Ascending aorta (tissue), 2 donors: ENCODE measurements at regions not wholly inside any gene's neighbourhood (a gene's known extent, or its start where the extent isn't known, plus 50 kb on each side); places are given as distances from the start of the nearest gene placed in this dataset.

Source experiments
- DNase-seq, 2 donors: peaks; one replicate each; pipeline ENCODE4 v3.0.0-alpha.2; 2019; ENCODE audit warnings: low spot score in 2 of 2
- H3K27ac ChIP-seq, 2 donors: fragments of 200-600 bp; sonication (generic); one replicate each; pipeline ENCODE4 v1.5.1; 2016 to 2017; ENCODE audit warnings: mild to moderate bottlenecking in 1 of 2
- H3K27me3 ChIP-seq: fragments of 200-600 bp; sonication (generic); one replicate; pipeline ENCODE4 v1.5.1; 2017
- H3K36me3 ChIP-seq, 2 donors: fragments of 200-600 bp; sonication (generic); one replicate each; pipeline ENCODE4 v1.5.1; 2016
- H3K4me1 ChIP-seq, 2 donors: fragments of 200-600 bp; sonication (generic); one replicate each; pipeline ENCODE4 v1.5.1; 2016 to 2017; ENCODE audit warnings: mild to moderate bottlenecking in 1 of 2
- H3K4me3 ChIP-seq, 2 donors: fragments of 200-600 bp; sonication (generic); one replicate each; pipeline ENCODE4 v1.5.1; 2016 to 2017; ENCODE audit warnings: mild to moderate bottlenecking in 1 of 2
- H3K9me3 ChIP-seq, 2 donors: fragments of 200-600 bp; sonication (generic); one replicate each; pipeline ENCODE4 v1.5.1; 2016
- CTCF ChIP-seq, 3 experiments: fragments of 200-600 bp in 2 of 3; fragments of 450-650 bp in 1 of 3; sonication (generic) in 2 of 3; IDR thresholded peaks; one replicate each; pipeline ENCODE4 v1.5.1; 2016 to 2019; ENCODE audit warnings: antibody characterized with exemption in 3 of 3, mild to moderate bottlenecking in 1 of 3, moderate library complexity in 1 of 3
- intact Hi-C: fragments of 100-400 bp; cut with DNase I; formaldehyde crosslinking; loops from one replicate; pipeline ENCODE4 v1.15.1; 2023

- Histone ChIP-seq H3K4me3 (no peak overlapping the region), H3K4me1 (no peaks in the 10 kb centered on the region), H3K27me3 (no peaks in the 10 kb centered on the region), H3K36me3 (no peaks in the 10 kb centered on the region), H3K27ac (no peak overlapping the region), H3K9me3 (no peaks in the 10 kb centered on the region)
- no peak for TF ChIP-seq CTCF (IDR thresholded peaks at IDR 0.05)
- intact Hi-C loops, result no loop called here
- DNase-seq, result no peak
These were observed 1077.7 kb upstream of the SEMA6A start for GRCh38 chr5:117652036-117652957.

- Histone ChIP-seq H3K4me3 (no peak overlapping the region), H3K27ac (no peak overlapping the region), H3K4me1 (no peaks in the 10 kb centered on the region), H3K27me3 (no peaks in the 10 kb centered on the region), H3K9me3 (no peaks in the 10 kb centered on the region), H3K36me3 (no peaks in the 10 kb centered on the region)
- TF ChIP-seq CTCF (IDR thresholded peaks at IDR 0.05), result no peak
- intact Hi-C loops, result no loop called here
- DNase-seq, result no peak
These were observed 1075.2 kb upstream of the SEMA6A start for GRCh38 chr5:117649821-117650220.

GRCh38 chr5:117645400-117645799 is 1070.8 kb upstream of the SEMA6A start:
- no peak overlapping the region for H3K4me3 ChIP-seq
- H3K27ac ChIP-seq, result no peak overlapping the region
- no peaks in the 10 kb centered on the region for H3K27me3 ChIP-seq
- H3K9me3 ChIP-seq, result no peaks in the 10 kb centered on the region
- H3K36me3 ChIP-seq, result no peaks in the 10 kb centered on the region
- TF ChIP-seq CTCF (IDR thresholded peaks at IDR 0.05), result no peak
- H3K4me1 ChIP-seq, result no peaks in the 10 kb centered on the region
- DNase-seq, result no peak
- intact Hi-C loops, result no loop called here

- intact Hi-C loops, result no loop called here
- DNase-seq, result no peak
These were observed 1064.0 kb upstream of the SEMA6A start for GRCh38 chr5:117638581-117638980.

GRCh38 chr5:117633093-117633492 is 1058.5 kb upstream of the SEMA6A start:
- no peaks in the 10 kb centered on the region for H3K27me3 ChIP-seq
- TF ChIP-seq CTCF (IDR thresholded peaks at IDR 0.05), result no peak
- intact Hi-C loops, result no loop called here
- DNase-seq, result no peak
- H3K9me3 ChIP-seq, result peaks cover 0 to 11% of the 10 kb centered on the region in 2 donors
- no peaks in the 10 kb centered on the region for H3K4me1 ChIP-seq
- H3K27ac ChIP-seq, result no peak overlapping the region
- H3K36me3 ChIP-seq, result no peaks in the 10 kb centered on the region
- H3K4me3 ChIP-seq, result no peak overlapping the region

More at GRCh38 chr5:117638581-117638980, 1064.0 kb upstream of the SEMA6A start:
- Histone ChIP-seq H3K9me3 (no peaks in the 10 kb centered on the region), H3K4me1 (no peaks in the 10 kb centered on the region), H3K4me3 (no peak overlapping the region), H3K36me3 (no peaks in the 10 kb centered on the region), H3K27ac (no peak overlapping the region), H3K27me3 (no peaks in the 10 kb centered on the region)
- TF ChIP-seq CTCF (IDR thresholded peaks at IDR 0.05), result no peak
